PC-3 (cell line): ENCODE measurements at regions not wholly inside any gene's neighbourhood (a gene's known extent, or its start where the extent isn't known, plus 50 kb on each side); places are given as distances from the start of the nearest gene placed in this dataset.

Experiments used
- EZH2 ChIP-seq: fragments of 300-600 bp; sonication (generic); IDR thresholded peaks from one replicate; pipeline ENCODE4 v1.6.1; 2017; ENCODE audit warnings: antibody characterized with exemption, mild to moderate bottlenecking, low read length; ENCODE audit not compliant: unreplicated experiment
- TF ChIP-seq, protein P1 (sequence below): fragments of 300-600 bp; sonication (generic); conservative IDR thresholded peaks from 2 replicates; pipeline ENCODE4 v1.5.1; 2017; ENCODE audit warnings: antibody characterized with exemption, low read depth, mild to moderate bottlenecking, low read length

DNA sequence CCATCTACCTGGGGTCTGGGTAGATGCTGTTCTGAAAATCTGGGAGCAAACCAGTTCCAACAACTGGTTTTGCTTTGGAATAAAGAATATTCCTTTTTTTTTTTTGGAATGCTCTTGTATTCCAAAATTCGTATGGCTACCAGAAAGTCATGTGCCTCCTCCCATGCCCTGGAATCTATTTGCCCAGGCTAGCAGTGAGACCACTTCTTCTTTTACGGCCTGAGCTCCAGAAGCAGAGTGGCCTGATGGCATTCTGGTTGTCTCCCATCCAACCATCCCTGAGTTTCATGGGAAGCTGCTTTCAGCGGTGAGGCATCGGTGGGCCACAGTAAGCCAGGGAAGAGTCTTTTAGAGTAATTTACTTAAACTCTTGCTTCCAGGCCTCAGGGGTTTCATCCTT is 113.4 kb upstream of the RAB4A start:
- TF ChIP-seq, protein P1, sequence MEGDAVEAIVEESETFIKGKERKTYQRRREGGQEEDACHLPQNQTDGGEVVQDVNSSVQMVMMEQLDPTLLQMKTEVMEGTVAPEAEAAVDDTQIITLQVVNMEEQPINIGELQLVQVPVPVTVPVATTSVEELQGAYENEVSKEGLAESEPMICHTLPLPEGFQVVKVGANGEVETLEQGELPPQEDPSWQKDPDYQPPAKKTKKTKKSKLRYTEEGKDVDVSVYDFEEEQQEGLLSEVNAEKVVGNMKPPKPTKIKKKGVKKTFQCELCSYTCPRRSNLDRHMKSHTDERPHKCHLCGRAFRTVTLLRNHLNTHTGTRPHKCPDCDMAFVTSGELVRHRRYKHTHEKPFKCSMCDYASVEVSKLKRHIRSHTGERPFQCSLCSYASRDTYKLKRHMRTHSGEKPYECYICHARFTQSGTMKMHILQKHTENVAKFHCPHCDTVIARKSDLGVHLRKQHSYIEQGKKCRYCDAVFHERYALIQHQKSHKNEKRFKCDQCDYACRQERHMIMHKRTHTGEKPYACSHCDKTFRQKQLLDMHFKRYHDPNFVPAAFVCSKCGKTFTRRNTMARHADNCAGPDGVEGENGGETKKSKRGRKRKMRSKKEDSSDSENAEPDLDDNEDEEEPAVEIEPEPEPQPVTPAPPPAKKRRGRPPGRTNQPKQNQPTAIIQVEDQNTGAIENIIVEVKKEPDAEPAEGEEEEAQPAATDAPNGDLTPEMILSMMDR: no peak
- TF ChIP-seq EZH2: no peak
